ENCODE measurements at regions not wholly inside any gene's neighbourhood (a gene's known extent, or its start where the extent isn't known, plus 50 kb on each side); places are given as distances from the start of the nearest gene placed in this dataset.
A peak's percentile ranks its signal among the peaks of the same experiment; 100 is the strongest.

DNA sequence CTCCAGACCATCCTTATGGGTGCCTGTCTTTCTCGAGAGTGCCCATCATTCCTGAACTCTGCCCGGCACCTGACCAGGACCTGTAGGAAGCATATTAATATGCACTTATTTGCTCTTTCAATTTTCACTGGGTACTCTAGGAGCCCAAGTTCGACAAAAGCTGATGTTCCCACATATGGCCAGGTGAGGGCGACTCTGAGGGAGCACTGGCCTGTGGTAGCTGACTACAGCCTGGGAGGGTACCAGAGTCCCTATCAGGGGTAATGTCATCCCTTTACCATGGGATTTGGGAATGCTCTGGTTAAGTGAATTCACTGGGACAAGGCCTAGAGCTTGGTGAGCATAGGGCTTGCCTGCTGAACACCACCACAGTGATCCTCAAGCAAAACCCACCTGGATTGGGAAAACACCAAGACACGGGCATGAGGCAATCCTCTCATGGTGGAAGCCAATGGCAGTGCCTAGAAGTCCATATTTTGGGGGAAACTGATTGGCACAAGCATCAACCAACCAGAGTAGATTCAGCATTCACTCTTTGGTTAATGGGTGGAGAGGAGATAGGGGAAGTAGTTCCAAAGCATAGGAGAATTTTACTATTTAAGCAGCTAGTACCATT is 112.2 kb downstream of the MTX3 start:
- TF ChIP-seq, protein P1, sequence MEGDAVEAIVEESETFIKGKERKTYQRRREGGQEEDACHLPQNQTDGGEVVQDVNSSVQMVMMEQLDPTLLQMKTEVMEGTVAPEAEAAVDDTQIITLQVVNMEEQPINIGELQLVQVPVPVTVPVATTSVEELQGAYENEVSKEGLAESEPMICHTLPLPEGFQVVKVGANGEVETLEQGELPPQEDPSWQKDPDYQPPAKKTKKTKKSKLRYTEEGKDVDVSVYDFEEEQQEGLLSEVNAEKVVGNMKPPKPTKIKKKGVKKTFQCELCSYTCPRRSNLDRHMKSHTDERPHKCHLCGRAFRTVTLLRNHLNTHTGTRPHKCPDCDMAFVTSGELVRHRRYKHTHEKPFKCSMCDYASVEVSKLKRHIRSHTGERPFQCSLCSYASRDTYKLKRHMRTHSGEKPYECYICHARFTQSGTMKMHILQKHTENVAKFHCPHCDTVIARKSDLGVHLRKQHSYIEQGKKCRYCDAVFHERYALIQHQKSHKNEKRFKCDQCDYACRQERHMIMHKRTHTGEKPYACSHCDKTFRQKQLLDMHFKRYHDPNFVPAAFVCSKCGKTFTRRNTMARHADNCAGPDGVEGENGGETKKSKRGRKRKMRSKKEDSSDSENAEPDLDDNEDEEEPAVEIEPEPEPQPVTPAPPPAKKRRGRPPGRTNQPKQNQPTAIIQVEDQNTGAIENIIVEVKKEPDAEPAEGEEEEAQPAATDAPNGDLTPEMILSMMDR (conservative IDR thresholded peaks at IDR 0.05; ENCODE audit: low read length), result peak; percentile 84
- TF ChIP-seq EZH2phosphoT487 (IDR thresholded peaks at IDR 0.05; ENCODE audit: borderline replicate concordance), result no peak

Data from Loucy (cell line).